ENCODE measurements at regions not wholly inside any gene's neighbourhood (a gene's known extent, or its start where the extent isn't known, plus 50 kb on each side); places are given as distances from the start of the nearest gene placed in this dataset.

- Histone ChIP-seq H3K23ac (ENCODE audit: insufficient read length, low read depth, low read length) (no peak overlapping the region), H3K4ac (ENCODE audit: low read depth, low read length) (no peak overlapping the region), H4K8ac (replicated peaks; ENCODE audit: insufficient read length, low read depth, low read length) (no peak overlapping the region), H3K14ac (ENCODE audit: insufficient read depth, low read length) (no peak overlapping the region), H4K5ac (ENCODE audit: insufficient read length, low read depth, low read length) (no peak overlapping the region), H3K56ac (ENCODE audit: insufficient read length, low read depth, low read length) (no peak overlapping the region), H2AK5ac (ENCODE audit: insufficient read length, low read length) (no peak overlapping the region), H3K9me3 (ENCODE audit: control insufficient read depth, low read depth, low read length) (no peaks in the 10 kb centered on the region), H2BK5ac (ENCODE audit: insufficient read length, low read length) (no peak overlapping the region), H2AFZ (ENCODE audit: low read length) (no peak overlapping the region), H2BK12ac (ENCODE audit: insufficient read length, low read depth, low read length) (no peak overlapping the region), H4K20me1 (ENCODE audit: control insufficient read depth, insufficient read depth, insufficient read length) (no peaks in the 10 kb centered on the region), H3K79me2 (ENCODE audit: insufficient read depth, low read length) (no peaks in the 10 kb centered on the region), H2BK20ac (ENCODE audit: low read depth, low read length, poor library complexity, severe bottlenecking) (no peak overlapping the region), H3K9ac (ENCODE audit: extremely low read depth, insufficient read length, low read length) (no peak overlapping the region), H3K79me1 (ENCODE audit: insufficient read depth, low read depth, low read length, poor library complexity, severe bottlenecking) (no peaks in the 10 kb centered on the region), H3K18ac (ENCODE audit: insufficient read length, low read depth, low read length) (no peak overlapping the region), H2BK120ac (ENCODE audit: low read depth, low read length, poor library complexity, severe bottlenecking) (no peak overlapping the region), H3K4me2 (ENCODE audit: insufficient read depth, insufficient read length, low read length) (no peak overlapping the region), H3K27me3 (ENCODE audit: insufficient read depth, low read length) (no peaks in the 10 kb centered on the region), H4K91ac (ENCODE audit: insufficient read length, low read depth, low read length) (no peak overlapping the region), H3K23me2 (ENCODE audit: insufficient read length, low read depth, low read length, poor library complexity, severe bottlenecking) (no peaks in the 10 kb centered on the region), H3K4me1 (ENCODE audit: insufficient read depth, low read length) (no peaks in the 10 kb centered on the region), H3K27ac (ENCODE audit: insufficient read length, low read depth, low read length) (no peak overlapping the region), H2BK15ac (ENCODE audit: low read depth, low read length) (no peak overlapping the region), H3T11ph (ENCODE audit: low read length) (no peak overlapping the region)
- H3K27me3 Mint-ChIP-seq (ENCODE audit: low read depth): peaks cover 3% of the 10 kb centered on the region
- TF ChIP-seq, protein P1, sequence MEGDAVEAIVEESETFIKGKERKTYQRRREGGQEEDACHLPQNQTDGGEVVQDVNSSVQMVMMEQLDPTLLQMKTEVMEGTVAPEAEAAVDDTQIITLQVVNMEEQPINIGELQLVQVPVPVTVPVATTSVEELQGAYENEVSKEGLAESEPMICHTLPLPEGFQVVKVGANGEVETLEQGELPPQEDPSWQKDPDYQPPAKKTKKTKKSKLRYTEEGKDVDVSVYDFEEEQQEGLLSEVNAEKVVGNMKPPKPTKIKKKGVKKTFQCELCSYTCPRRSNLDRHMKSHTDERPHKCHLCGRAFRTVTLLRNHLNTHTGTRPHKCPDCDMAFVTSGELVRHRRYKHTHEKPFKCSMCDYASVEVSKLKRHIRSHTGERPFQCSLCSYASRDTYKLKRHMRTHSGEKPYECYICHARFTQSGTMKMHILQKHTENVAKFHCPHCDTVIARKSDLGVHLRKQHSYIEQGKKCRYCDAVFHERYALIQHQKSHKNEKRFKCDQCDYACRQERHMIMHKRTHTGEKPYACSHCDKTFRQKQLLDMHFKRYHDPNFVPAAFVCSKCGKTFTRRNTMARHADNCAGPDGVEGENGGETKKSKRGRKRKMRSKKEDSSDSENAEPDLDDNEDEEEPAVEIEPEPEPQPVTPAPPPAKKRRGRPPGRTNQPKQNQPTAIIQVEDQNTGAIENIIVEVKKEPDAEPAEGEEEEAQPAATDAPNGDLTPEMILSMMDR (conservative IDR thresholded peaks at IDR 0.05): no peak
- WGBS (ENCODE audit: extremely low coverage, insufficient read length, low lambda C conversion rate): no CpG with 5 or more reads among the region's 8 CpGs
- H3K4me3 Mint-ChIP-seq: no peak overlapping the region
- H3K36me3 Mint-ChIP-seq (ENCODE audit: insufficient read depth in 1 of 3, low read depth in 3 of 3): peaks cover 6 to 19% (median 10%) of the 10 kb centered on the region in 3 experiments
- no peak for DNase-seq
- peaks cover 23 to 24% of the 10 kb centered on the region in 2 experiments for H3K4me1 Mint-ChIP-seq
- no peak overlapping the region for H3K27ac Mint-ChIP-seq
- peaks cover 12 to 15% of the 10 kb centered on the region in 2 experiments for H3K9me3 Mint-ChIP-seq
These were observed 110.8 kb upstream of the ARL4C start for GRCh38 chr2:234607691-234608090.
